Mesodermal cell (in vitro differentiated cells): ENCODE measurements at regions not wholly inside any gene's neighbourhood (a gene's known extent, or its start where the extent isn't known, plus 50 kb on each side); places are given as distances from the start of the nearest gene placed in this dataset.

Experiments
- H3K27ac ChIP-seq: 2 replicates; pipeline ENCODE4 v1.7.0; 2013; ENCODE audit warnings: mild to moderate bottlenecking, low read depth, low read length, moderate library complexity; ENCODE audit not compliant: severe bottlenecking
- H3K36me3 ChIP-seq: 2 replicates; pipeline ENCODE4 v1.7.1; 2013; ENCODE audit warnings: mild to moderate bottlenecking, low read length, moderate library complexity; ENCODE audit not compliant: control insufficient read depth, insufficient read depth
- H3K4me1 ChIP-seq: one replicate; pipeline ENCODE4 v1.7.1; 2013; ENCODE audit warnings: mild to moderate bottlenecking, low read length; ENCODE audit not compliant: insufficient read depth, control insufficient read depth, poor library complexity, severe bottlenecking
- H3K4me3 ChIP-seq: 2 replicates; pipeline ENCODE4 v1.7.0; 2013; ENCODE audit warnings: low read length, control low read depth, mild to moderate bottlenecking; ENCODE audit not compliant: insufficient read depth, poor library complexity, severe bottlenecking; ENCODE audit errors: extremely low read depth
- H3K9me3 ChIP-seq: 2 replicates; pipeline ENCODE4 v1.7.1; 2013; ENCODE audit warnings: mild to moderate bottlenecking, low read length, moderate library complexity; ENCODE audit not compliant: control insufficient read depth
- WGBS, 2 experiments: methylation state at CpG; one replicate each; pipeline ENCODE4 v1.1.5; 2013; ENCODE audit warnings: missing lambda C conversion rate in 2 of 2; ENCODE audit not compliant: insufficient coverage in 2 of 2; 5-methylcytosine and 5-hydroxymethylcytosine counted together

- H3K4me3 ChIP-seq: no peak overlapping the region
- no peaks in the 10 kb centered on the region for H3K36me3 ChIP-seq
- peaks cover 3% of the 10 kb centered on the region for H3K4me1 ChIP-seq
- WGBS, 2 experiments: 68 to 92% methylated on average over 2 of the region's 4 CpGs
- no peaks in the 10 kb centered on the region for H3K9me3 ChIP-seq
- H3K27ac ChIP-seq: no peak overlapping the region
Measured at GRCh38 chr14:58947156-58947555, 241.3 kb upstream of the DAAM1 start.

- Histone ChIP-seq H3K4me1 (no peaks in the 10 kb centered on the region), H3K9me3 (no peaks in the 10 kb centered on the region), H3K4me3 (no peak overlapping the region), H3K36me3 (no peaks in the 10 kb centered on the region), H3K27ac (no peak overlapping the region)
- 72 to 88% methylated on average over 2 to 3 of the region's 4 CpGs for WGBS, 2 experiments
Measured at GRCh38 chr14:58947814-58948445, 240.5 kb upstream of the DAAM1 start.

- peaks cover 9% of the 10 kb centered on the region for H3K4me1 ChIP-seq
- H3K27ac ChIP-seq: no peak overlapping the region
- H3K9me3 ChIP-seq: no peaks in the 10 kb centered on the region
- no peaks in the 10 kb centered on the region for H3K36me3 ChIP-seq
- WGBS, 2 experiments: no CpG with 5 or more reads among the region's 1 CpG
- H3K4me3 ChIP-seq: no peak overlapping the region
Measured at GRCh38 chr14:58950555-58950954, 237.9 kb upstream of the DAAM1 start.

GRCh38 chr14:58951143-58951542 lies 237.3 kb upstream of the DAAM1 start:
- WGBS, 2 experiments: 100% methylated on average over 1 of the region's 2 CpGs
- no peaks in the 10 kb centered on the region for H3K9me3 ChIP-seq
- peaks cover 9% of the 10 kb centered on the region for H3K4me1 ChIP-seq
- H3K36me3 ChIP-seq: no peaks in the 10 kb centered on the region
- H3K27ac ChIP-seq: no peak overlapping the region
- H3K4me3 ChIP-seq: no peak overlapping the region

GRCh38 chr14:58954052-58954451 lies 234.4 kb upstream of the DAAM1 start:
- WGBS, 2 experiments: 89 to 93% methylated on average over 1 of the region's 1 CpG
- no peak overlapping the region for H3K4me3 ChIP-seq

GRCh38 chr14:58954901-58955861 lies 233.3 kb upstream of the DAAM1 start:
- H3K36me3 ChIP-seq: no peaks in the 10 kb centered on the region
- H3K9me3 ChIP-seq: no peaks in the 10 kb centered on the region
- H3K27ac ChIP-seq: peak overlapping the region; percentile 64
- H3K4me3 ChIP-seq: no peak overlapping the region
- H3K4me1 ChIP-seq: peaks cover 9% of the 10 kb centered on the region
- WGBS, 2 experiments: 6 to 31% methylated on average over 2 to 3 of the region's 4 CpGs

More at GRCh38 chr14:58954052-58954451, 234.4 kb upstream of the DAAM1 start:
- Histone ChIP-seq H3K27ac (no peak overlapping the region), H3K4me1 (peaks cover 9% of the 10 kb centered on the region), H3K9me3 (no peaks in the 10 kb centered on the region), H3K36me3 (no peaks in the 10 kb centered on the region)

- no peak overlapping the region for H3K4me3 ChIP-seq
- H3K4me1 ChIP-seq: no peaks in the 10 kb centered on the region
- no peaks in the 10 kb centered on the region for H3K36me3 ChIP-seq
- WGBS, 2 experiments: 86 to 100% methylated on average over 3 to 5 of the region's 6 CpGs
- no peak overlapping the region for H3K27ac ChIP-seq
- H3K9me3 ChIP-seq: no peaks in the 10 kb centered on the region
Measured at GRCh38 chr14:58961045-58961731, 227.3 kb upstream of the DAAM1 start.

- no peak overlapping the region for H3K27ac ChIP-seq
- no peaks in the 10 kb centered on the region for H3K36me3 ChIP-seq
- no peaks in the 10 kb centered on the region for H3K9me3 ChIP-seq
- no peak overlapping the region for H3K4me3 ChIP-seq
- 92 to 94% methylated on average over 2 to 3 of the region's 5 CpGs for WGBS, 2 experiments
- H3K4me1 ChIP-seq: no peaks in the 10 kb centered on the region
Measured at GRCh38 chr14:58963873-58964597, 224.4 kb upstream of the DAAM1 start.

- WGBS, 2 experiments: 93 to 98% methylated on average over 5 to 7 of the region's 9 CpGs
- no peak overlapping the region for H3K27ac ChIP-seq
- H3K4me3 ChIP-seq: no peak overlapping the region
- no peaks in the 10 kb centered on the region for H3K36me3 ChIP-seq
- H3K9me3 ChIP-seq: no peaks in the 10 kb centered on the region
- no peaks in the 10 kb centered on the region for H3K4me1 ChIP-seq
Measured at GRCh38 chr14:58964598-58964928, 223.9 kb upstream of the DAAM1 start.

- H3K9me3 ChIP-seq: no peaks in the 10 kb centered on the region
- H3K27ac ChIP-seq: no peak overlapping the region
- no CpG with 5 or more reads among the region's 1 CpG for WGBS, 2 experiments
Measured at GRCh38 chr14:58965601-58966000, 222.9 kb upstream of the DAAM1 start.

More at GRCh38 chr14:58965601-58966000, 222.9 kb upstream of the DAAM1 start:
- Histone ChIP-seq H3K36me3 (no peaks in the 10 kb centered on the region), H3K4me1 (peaks cover 9% of the 10 kb centered on the region), H3K4me3 (no peak overlapping the region)
